ENCODE measurements at regions not wholly inside any gene's neighbourhood (a gene's known extent, or its start where the extent isn't known, plus 50 kb on each side); places are given as distances from the start of the nearest gene placed in this dataset.

DNA sequence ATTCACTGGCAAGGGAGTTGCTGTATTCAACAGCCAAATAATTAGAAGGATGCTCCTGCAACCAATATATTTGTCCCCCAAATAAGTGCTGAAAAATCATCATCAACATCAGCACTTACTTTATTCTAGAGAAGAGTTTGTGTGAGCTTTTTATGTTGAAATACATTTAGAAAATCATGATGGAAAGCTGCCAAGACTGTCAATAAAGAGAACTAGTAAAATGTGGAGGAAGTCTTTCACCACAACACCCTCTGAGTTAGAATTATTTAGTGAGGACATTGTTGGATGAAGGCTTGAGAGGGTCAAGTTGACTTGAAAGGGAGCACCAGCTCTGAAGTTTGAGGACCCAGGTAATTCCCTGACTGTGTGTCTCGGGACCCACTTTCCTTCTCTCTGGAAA is 100.2 kb upstream of the TBCA start:
- H3K23ac ChIP-seq (ENCODE audit: low read depth, low read length): no peak overlapping the region
- intact Hi-C loops (cut with micrococcal nuclease) (no loop called here), in situ Hi-C loops (cut with MboI; ENCODE audit: low sequenced_read_pairs) (no loop called here), dilution Hi-C loops (cut with HindIII; ENCODE audit: low sequenced_read_pairs, unreplicated experiment) (no loop called here)
- no peak overlapping the region for H2BK120ac ChIP-seq (ENCODE audit: low read depth, low read length)
- no peaks in the 10 kb centered on the region for H3K36me3 ChIP-seq (ENCODE audit: control insufficient read depth, insufficient read depth, low read length)
- no peak overlapping the region for H2AK5ac ChIP-seq (ENCODE audit: low read depth, low read length)
- no peak overlapping the region for H3K4me3 ChIP-seq (ENCODE audit: insufficient read depth, low read depth, low read length)
- no peak overlapping the region for H2BK5ac ChIP-seq (ENCODE audit: low read depth, low read length, poor library complexity, severe bottlenecking)
- H4K91ac ChIP-seq (ENCODE audit: insufficient read depth, low read depth, low read length): no peak overlapping the region
- no peak overlapping the region for H4K5ac ChIP-seq (ENCODE audit: low read depth, low read length)
- no peak overlapping the region for H4K8ac ChIP-seq (ENCODE audit: low read depth in 2 of 2, low read length in 2 of 2)
- ChIA-PET POLR2A (ENCODE audit: unreplicated experiment) (no interaction called here), CTCF (interaction anchor here (0.6 kb wide), 1 partner anchor 121 kb away, joined by 6 read pairs; no protein-coding TSS in a partner anchor)
- H3K9me3 ChIP-seq (ENCODE audit: control insufficient read depth, insufficient read depth, low read length): no peaks in the 10 kb centered on the region
- TF ChIP-seq BHLHE40 (IDR thresholded peaks at IDR 0.05; ENCODE audit: low read depth, low read length) (no peak), CTCF (conservative IDR thresholded peaks at IDR 0.05; ENCODE audit: low read depth, low read length) (no peak), RCOR1 (IDR thresholded peaks at IDR 0.05; ENCODE audit: insufficient replicate concordance, low read length) (no peak)
- TF ChIP-seq, protein P1, sequence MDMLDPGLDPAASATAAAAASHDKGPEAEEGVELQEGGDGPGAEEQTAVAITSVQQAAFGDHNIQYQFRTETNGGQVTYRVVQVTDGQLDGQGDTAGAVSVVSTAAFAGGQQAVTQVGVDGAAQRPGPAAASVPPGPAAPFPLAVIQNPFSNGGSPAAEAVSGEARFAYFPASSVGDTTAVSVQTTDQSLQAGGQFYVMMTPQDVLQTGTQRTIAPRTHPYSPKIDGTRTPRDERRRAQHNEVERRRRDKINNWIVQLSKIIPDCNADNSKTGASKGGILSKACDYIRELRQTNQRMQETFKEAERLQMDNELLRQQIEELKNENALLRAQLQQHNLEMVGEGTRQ (IDR thresholded peaks at IDR 0.05; ENCODE audit: low read depth, low read length): no peak
- no peak overlapping the region for H2AK9ac ChIP-seq (replicated peaks; ENCODE audit: low read depth, low read length, poor library complexity)
- DNase-seq (no peak), ATAC-seq (ENCODE audit: low read depth) (no peak)
- H2BK20ac ChIP-seq (ENCODE audit: low read depth, low read length): no peak overlapping the region; the same call in 1 of the 2 replicates
- WGBS, 2 experiments (ENCODE audit: extremely low coverage in 2 of 2, insufficient read length in 1 of 2): no CpG with 5 or more reads among the region's 1 CpG
- no peak overlapping the region for H3K14ac ChIP-seq (replicated peaks; ENCODE audit: low read depth, low read length)
- H3K9ac ChIP-seq (ENCODE audit: low read depth, low read length): no peak overlapping the region
- no peak overlapping the region for H3K4me2 ChIP-seq (ENCODE audit: low read depth, low read length)
- H3K4me1 ChIP-seq (ENCODE audit: control insufficient read depth, insufficient read depth, low read length): peaks cover 7% of the 10 kb centered on the region; the same call in 1 of the 2 replicates
- no peak overlapping the region for H2AFZ ChIP-seq (replicated peaks; ENCODE audit: low read length, poor library complexity)
- H3K9me1 ChIP-seq (ENCODE audit: insufficient read depth, low read length): peaks cover 2% of the 10 kb centered on the region; the same call in 1 of the 2 replicates
- no peak overlapping the region for H3K18ac ChIP-seq (ENCODE audit: low read depth, low read length)
- H3K27ac ChIP-seq (ENCODE audit: insufficient read depth, low read length): no peak overlapping the region
- no peaks in the 10 kb centered on the region for H4K20me1 ChIP-seq (ENCODE audit: insufficient read depth, low read length)
- H2BK15ac ChIP-seq (ENCODE audit: low read depth, low read length): no peak overlapping the region
- no peaks in the 10 kb centered on the region for H3K27me3 ChIP-seq (ENCODE audit: control insufficient read depth, insufficient read depth, low read length)
- H3K79me1 ChIP-seq (ENCODE audit: low read depth in 1 of 2, low read length in 2 of 2): no peaks in the 10 kb centered on the region
- BruUV-seq (replicated peaks): no TSS peak
- H3K4ac ChIP-seq (ENCODE audit: low read depth, low read length): no peak overlapping the region
- H3K56ac ChIP-seq (ENCODE audit: extremely low read depth, insufficient read depth, low read length): no peak overlapping the region

Data from IMR-90 (cell line).